CD4-positive, alpha-beta T cell treated with Interleukin-15 for 1 hour (primary cell): ENCODE measurements at regions not wholly inside any gene's neighbourhood (a gene's known extent, or its start where the extent isn't known, plus 50 kb on each side); places are given as distances from the start of the nearest gene placed in this dataset.

Experiments
- DNase-seq: peaks from one replicate; pipeline ENCODE4 v3.0.0-alpha.2; 2020

GRCh38 chr7:130931423-130931822 is 197.4 kb upstream of the KLF14 start:
- DNase-seq: no peak

DNA sequence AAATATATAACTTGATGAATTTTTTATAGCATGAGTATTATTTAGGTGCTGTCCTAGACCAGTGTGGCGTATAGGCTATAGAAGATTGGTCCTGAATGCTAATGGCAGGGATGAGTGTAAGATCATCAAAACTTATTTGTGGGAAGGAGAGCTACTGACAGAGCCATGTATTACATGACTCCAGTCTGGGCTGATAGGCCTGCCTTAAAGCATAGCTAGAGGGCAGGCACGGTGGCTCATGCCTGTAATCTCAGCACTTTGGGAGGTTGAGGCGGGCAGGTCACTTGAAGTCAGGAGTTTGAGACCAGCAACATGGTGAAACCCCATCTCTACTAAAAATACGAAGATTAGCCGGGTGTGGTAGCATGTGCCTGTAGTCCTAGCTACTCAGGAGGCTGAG is 198.1 kb upstream of the KLF14 start:
- DNase-seq: no peak

- DNase-seq: no peak
These were observed 198.8 kb upstream of the KLF14 start for GRCh38 chr7:130932667-130933432.

- no peak for DNase-seq
These were observed 199.9 kb upstream of the KLF14 start for GRCh38 chr7:130933919-130934318.

DNA sequence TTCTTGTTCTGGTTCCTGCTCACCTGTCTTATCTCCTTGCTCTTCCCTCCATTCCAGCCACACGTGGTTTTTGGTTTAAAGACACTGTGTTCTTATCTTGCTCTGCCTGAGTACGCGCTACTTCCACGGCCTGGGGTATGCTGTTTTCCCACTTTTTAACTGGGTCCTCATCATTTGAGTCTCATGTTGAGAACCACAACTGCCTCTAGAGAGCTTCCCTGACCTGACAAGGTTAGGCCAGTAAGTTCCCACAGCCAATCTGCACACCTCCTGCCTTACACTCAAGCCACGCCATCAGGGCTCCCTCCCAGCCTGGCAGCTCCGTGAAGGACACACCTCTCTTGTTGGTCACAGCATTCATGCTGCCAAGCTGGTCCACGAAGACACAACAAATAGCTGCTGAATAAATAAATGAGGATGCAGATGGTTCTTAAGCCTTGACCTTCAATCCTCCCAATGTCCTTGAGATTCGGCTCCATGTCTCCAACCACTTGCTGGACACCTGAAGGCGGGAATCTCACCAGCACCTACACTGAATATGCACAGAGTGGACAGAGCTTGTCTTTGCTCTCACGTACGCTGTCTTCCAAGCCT is 201.7 kb upstream of the KLF14 start:
- no peak for DNase-seq

GRCh38 chr7:130936202-130936931 is 202.4 kb upstream of the KLF14 start:
- no peak for DNase-seq

DNA sequence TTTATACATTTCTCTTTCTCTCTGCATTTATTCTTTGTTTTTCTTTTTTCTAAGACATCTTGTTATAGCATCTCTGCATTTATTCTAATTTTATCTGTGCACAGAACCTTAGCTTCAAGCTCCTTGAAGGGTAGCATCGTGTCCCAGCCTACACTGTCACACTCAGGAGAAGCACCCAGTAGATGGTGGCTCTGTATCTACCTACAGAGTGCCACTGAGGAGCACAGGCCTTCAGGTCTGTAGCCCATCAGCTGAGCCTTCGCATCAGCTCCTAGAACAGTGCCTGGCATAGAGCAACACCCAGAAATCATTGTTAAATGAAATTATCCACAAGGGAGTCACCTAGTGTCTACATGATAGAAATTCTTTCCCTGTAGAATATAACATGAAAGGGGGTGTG is 203.0 kb upstream of the KLF14 start:
- no peak for DNase-seq

DNA sequence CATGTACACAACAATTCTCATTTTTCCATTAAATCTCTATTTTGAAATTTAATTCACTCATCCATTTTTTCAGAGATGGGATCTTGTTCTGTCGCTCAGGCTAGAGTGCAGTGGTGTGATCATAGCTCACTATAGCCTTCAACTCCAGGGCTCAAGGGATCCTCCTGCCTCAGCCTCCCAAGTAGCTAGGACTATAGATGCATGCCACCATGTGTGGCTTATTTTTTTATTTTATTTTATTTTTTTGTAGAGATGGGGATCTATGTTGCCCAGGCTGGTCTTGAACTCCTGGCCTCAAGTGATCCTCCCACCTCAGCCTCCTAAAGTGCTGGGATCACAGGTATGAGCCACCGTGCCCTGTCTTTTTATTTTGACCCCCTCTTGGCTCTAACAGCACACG is 203.8 kb upstream of the KLF14 start:
- DNase-seq: no peak

DNA sequence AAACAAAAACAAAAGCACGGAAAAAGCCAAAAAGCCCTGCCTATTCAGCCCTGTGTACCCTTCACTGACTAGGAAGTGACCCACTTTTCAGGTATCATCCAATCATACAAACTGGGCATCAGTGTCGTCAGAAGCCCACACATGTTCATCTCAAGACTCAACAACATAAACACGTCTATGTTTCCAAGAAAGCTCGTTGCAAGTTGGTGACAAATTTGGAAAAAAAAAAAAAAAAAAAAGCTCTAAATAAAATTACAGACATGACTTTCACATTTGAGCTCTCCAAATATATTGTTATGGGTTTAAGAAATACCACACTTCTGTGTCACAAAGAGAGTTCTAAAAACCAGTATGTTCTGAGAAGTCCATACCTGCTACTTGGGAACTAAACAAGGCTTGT is 204.7 kb upstream of the KLF14 start:
- peak; percentile 80 for DNase-seq

- no peak for DNase-seq
These were observed 205.5 kb upstream of the KLF14 start for GRCh38 chr7:130939321-130940095.

DNA sequence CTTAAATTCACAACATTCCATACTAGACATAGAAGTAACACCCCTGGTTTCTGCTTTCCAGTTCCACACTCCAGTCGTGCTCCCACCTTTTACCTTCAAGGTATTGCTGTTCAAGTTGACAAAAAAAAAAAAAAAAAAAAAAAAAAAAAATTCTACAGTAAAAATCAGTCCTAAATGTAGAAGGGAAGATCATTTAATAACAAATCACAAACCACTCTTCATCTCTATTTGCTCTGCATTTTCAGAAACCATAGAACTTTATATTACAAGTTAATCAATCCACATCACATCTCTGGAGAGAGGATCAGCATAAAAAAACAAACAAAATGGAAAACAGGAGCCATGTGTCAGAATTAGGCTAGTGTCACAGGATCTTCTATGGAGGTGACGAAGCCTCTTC is 206.3 kb upstream of the KLF14 start:
- no peak for DNase-seq

DNA sequence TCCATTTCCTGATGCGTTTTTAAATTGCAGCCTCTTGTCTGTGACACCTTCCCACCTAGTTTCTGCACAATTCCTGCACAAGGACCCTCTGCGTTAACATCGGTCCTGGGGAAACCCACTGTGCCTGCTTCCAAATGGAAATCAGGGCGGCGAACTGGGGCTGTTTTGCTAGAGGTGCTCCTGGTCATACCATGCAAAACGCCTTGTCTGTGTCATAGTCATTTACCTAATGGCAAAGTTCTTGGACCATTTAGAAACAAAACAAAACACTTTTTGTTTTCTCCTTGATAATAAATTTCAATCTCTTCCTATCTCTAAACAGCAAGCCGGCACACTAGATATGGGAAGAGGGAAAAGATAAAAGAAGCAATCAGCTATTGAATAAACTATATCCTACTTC is 206.9 kb upstream of the KLF14 start:
- DNase-seq: no peak

GRCh38 chr7:130941322-130942210 is 207.6 kb upstream of the KLF14 start:
- peak; percentile 75 for DNase-seq

DNA sequence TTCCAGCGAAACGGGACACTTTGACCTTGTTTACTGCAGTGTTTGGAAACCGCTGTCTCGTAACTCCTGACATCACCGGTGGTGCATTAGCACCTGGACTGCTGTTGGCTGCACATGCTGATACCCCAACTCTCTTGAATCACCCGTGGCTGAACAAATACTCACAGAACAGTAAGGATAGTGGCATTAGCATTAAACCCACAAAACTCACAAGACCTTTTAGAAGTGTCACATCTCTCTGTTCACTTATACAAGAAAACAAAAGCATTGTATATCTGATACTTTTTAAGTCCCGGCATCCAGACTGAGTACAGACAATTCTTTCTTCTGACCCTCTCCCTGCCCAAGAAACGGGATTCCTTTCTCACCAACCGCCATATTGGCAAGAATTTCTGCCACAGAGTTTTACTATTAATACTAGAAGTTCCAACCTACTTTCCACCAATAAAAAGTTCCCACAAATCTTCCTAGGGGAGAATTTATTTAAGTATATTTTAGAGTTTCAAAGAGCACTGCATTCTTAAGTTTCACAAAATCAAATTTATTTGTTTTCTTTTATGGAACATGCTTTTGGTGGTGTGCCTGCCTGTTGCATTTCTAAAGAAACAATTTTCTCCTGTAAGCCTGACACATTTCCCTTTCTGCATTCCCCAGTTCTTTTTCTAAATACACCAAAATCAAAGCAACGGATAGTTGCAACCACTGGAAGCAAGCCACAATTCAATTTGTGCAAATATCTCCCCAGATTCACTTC is 208.4 kb upstream of the KLF14 start:
- peak; percentile 74 for DNase-seq

DNA sequence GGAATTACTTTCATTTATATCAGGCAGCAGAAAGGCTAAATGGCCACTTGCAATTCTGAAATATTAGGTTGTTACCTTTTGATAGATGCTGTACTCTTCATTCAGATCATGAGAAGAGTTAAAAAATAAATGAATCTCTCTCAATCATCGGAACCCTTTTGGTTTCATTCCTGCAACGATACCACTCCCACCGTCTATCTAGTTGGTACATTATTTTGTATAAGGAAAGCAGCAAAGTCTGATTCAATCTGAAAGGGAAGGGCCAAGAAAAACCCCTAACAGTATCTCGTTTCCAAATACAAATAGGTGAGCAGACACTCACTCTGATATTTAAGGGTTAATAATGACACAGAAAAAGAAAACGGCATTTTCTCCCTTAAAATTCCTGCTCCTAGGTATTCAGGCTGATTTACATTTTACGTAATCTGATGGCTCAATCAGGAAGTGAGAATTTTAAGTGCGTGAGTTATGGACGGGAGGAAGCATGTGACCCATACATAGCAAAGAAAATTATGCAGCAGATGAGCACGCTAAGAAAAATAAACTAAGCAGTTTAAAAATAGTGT is 209.4 kb upstream of the KLF14 start:
- no peak for DNase-seq

DNA sequence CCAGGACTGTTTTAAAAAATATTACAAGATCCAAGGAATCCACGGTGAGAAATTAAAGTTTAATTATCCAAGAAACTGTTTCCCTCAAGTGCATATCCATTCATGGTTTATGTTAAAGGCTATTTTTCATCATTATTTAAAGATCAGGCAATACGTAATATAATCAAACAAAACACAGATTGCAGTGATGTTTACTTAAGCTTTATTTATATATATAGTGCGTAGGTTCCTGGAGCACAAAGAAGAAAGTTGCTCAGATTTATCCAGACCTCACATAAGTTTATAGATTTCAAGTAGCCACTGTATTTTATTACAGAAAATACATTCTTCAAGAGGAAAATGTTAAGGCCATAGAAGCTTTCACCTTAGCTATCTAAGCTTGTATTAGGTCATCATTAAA is 210.0 kb upstream of the KLF14 start:
- no peak for DNase-seq

GRCh38 chr7:130944997-130945396 is 211.0 kb upstream of the KLF14 start:
- no peak for DNase-seq

DNA sequence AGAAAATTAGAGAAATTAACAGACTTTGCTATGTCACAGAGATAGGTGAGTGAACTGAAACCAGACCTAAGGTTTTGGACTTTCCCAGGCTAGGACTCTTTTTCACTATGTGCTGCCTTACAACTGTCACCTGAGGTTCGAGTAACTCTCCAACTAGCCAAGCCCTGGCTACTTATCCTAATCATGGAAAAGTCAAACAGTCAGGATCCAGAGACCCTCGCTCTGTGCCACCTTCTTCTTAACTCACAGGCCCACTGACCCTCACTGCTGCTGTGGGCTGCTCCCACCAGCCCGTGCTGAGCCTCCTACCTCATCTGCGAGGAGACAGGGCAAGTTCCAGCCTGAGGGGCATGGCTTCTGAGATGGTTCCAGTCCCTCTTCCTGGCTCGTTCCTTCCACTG is 211.4 kb upstream of the KLF14 start:
- no peak for DNase-seq

DNA sequence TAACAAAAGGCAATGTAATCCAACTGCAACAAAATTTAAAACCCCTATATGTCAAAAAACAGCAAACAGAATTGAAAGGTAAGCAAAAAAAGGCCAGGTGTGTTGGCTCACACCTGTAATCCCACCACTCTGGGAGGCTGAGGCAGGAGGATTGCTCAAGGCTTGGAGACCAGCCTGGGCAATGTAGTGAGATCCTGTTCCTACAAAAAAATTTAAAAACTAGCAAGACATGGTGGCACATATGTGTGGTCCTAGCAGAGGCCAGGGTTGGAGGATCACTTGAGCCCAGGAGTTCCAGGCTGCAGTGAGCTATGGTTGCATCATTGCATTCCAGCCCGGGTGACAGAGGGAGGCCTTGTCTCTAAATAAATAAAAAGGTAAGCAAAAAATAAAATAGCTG is 212.1 kb upstream of the KLF14 start:
- DNase-seq: no peak

GRCh38 chr7:130947792-130948580 is 214.0 kb upstream of the KLF14 start:
- no peak for DNase-seq
